GM12872 (cell line): ENCODE measurements at regions not wholly inside any gene's neighbourhood (a gene's known extent, or its start where the extent isn't known, plus 50 kb on each side); places are given as distances from the start of the nearest gene placed in this dataset.

Source experiments
- CTCF ChIP-seq: IDR thresholded peaks from 3 replicates; pipeline ENCODE4 v1.5.1; 2011; ENCODE audit warnings: low read depth, mild to moderate bottlenecking, low read length, moderate library complexity; ENCODE audit not compliant: insufficient read depth

GRCh38 chr14:29274890-29275596, 508.5 kb downstream of the FOXG1 start:
- TF ChIP-seq CTCF = no peak

GRCh38 chr14:29278301-29279263, 512.0 kb downstream of the FOXG1 start:
- no peak for TF ChIP-seq CTCF

- no peak for TF ChIP-seq CTCF
Observed at GRCh38 chr14:29282169-29282568, 515.6 kb downstream of the FOXG1 start.

- no peak for TF ChIP-seq CTCF
Observed at GRCh38 chr14:29290441-29290840, 523.9 kb downstream of the FOXG1 start.

GRCh38 chr14:29299372-29299771, 532.8 kb downstream of the FOXG1 start:
- TF ChIP-seq CTCF = no peak

- no peak for TF ChIP-seq CTCF
Observed at GRCh38 chr14:29301571-29301970, 535.0 kb downstream of the FOXG1 start.

GRCh38 chr14:29310210-29310609, 543.6 kb downstream of the FOXG1 start:
- no peak for TF ChIP-seq CTCF
